Mucosa of descending colon (tissue), 3 donors: ENCODE measurements at regions not wholly inside any gene's neighbourhood (a gene's known extent, or its start where the extent isn't known, plus 50 kb on each side); places are given as distances from the start of the nearest gene placed in this dataset.

ENCODE experiments used
- ATAC-seq: fragments of 200-7000 bp; cut with Tn5 transposase; one replicate; pipeline ENCODE4 v1.9.1; 2020; ENCODE audit warnings: mild to moderate bottlenecking, moderate library complexity
- DNase-seq, 3 donors: peaks; one replicate each; pipeline ENCODE4 v3.0.0-alpha.2; 2020
- H3K36me3 ChIP-seq: fragments of 200-600 bp; one replicate; pipeline ENCODE4 v1.8.0; 2021; ENCODE audit warnings: low read depth, mild to moderate bottlenecking
- H3K4me1 ChIP-seq: fragments of 200-600 bp; one replicate; pipeline ENCODE4 v1.8.0; 2021; ENCODE audit warnings: low read depth, mild to moderate bottlenecking
- H3K4me3 ChIP-seq: fragments of 200-600 bp; one replicate; pipeline ENCODE4 v1.8.0; 2021; ENCODE audit warnings: mild to moderate bottlenecking
- H3K9me3 ChIP-seq: fragments of 200-600 bp; one replicate; pipeline ENCODE4 v1.8.0; 2021; ENCODE audit warnings: mild to moderate bottlenecking
- CTCF ChIP-seq: fragments of 200-600 bp; IDR thresholded peaks from one replicate; pipeline ENCODE4 v1.8.0; 2022; ENCODE audit warnings: antibody characterized with exemption, mild to moderate bottlenecking
- intact Hi-C, 2 donors: fragments of 100-400 bp; cut with DNase I in 1 of 2; cut with micrococcal nuclease in 1 of 2; formaldehyde crosslinking; loops; one replicate each; pipeline versions ENCODE4 v1.11.0 to v1.11.1; 2022; cut with DNase I, micrococcal nuclease
- donor health status: DM: no; HTN: no; CAD: no; lungs with moderate emphysema.
- donor health status: DM: no; HTN: no; CAD: no.
- donor health status: DM: no; HTN: yes; CAD: no.

GRCh38 chr18:40606996-40607395 lies 1348.0 kb upstream of the PIK3C3 start:
- no peak for DNase-seq

GRCh38 chr18:40583671-40584070 lies 1371.4 kb upstream of the PIK3C3 start:
- ATAC-seq = no peak
- no peak for TF ChIP-seq CTCF
- Histone ChIP-seq H3K9me3 (no peaks in the 10 kb centered on the region), H3K4me3 (no peak overlapping the region), H3K36me3 (no peaks in the 10 kb centered on the region), H3K4me1 (no peaks in the 10 kb centered on the region)
- DNase-seq = no peak
- intact Hi-C loops = no loop called here

More at GRCh38 chr18:40606996-40607395, 1348.0 kb upstream of the PIK3C3 start:
- ATAC-seq = no peak
- Histone ChIP-seq H3K9me3 (no peaks in the 10 kb centered on the region), H3K4me1 (no peaks in the 10 kb centered on the region), H3K36me3 (no peaks in the 10 kb centered on the region), H3K4me3 (no peak overlapping the region)
- intact Hi-C loops = no loop called here
- TF ChIP-seq CTCF = no peak

GRCh38 chr18:40582105-40582504 lies 1372.9 kb upstream of the PIK3C3 start:
- TF ChIP-seq CTCF = no peak
- ATAC-seq = no peak
- intact Hi-C loops = no loop called here
- no peaks in the 10 kb centered on the region for H3K4me1 ChIP-seq
- H3K4me3 ChIP-seq = no peak overlapping the region
- DNase-seq = no peak
- H3K9me3 ChIP-seq = no peaks in the 10 kb centered on the region
- H3K36me3 ChIP-seq = no peaks in the 10 kb centered on the region

GRCh38 chr18:40577981-40578365 lies 1377.1 kb upstream of the PIK3C3 start:
- ATAC-seq = no peak
- no peaks in the 10 kb centered on the region for H3K36me3 ChIP-seq
- H3K4me3 ChIP-seq = no peak overlapping the region
- TF ChIP-seq CTCF = no peak
- H3K4me1 ChIP-seq = no peaks in the 10 kb centered on the region
- no peaks in the 10 kb centered on the region for H3K9me3 ChIP-seq
- DNase-seq = no peak
- intact Hi-C loops = no loop called here

- Histone ChIP-seq H3K4me3 (no peak overlapping the region), H3K4me1 (no peaks in the 10 kb centered on the region), H3K9me3 (no peaks in the 10 kb centered on the region), H3K36me3 (no peaks in the 10 kb centered on the region)
- DNase-seq (no peak), ATAC-seq (no peak)
- TF ChIP-seq CTCF = no peak
- intact Hi-C loops = no loop called here
These were observed 1377.6 kb upstream of the PIK3C3 start for GRCh38 chr18:40577239-40577980.
